GM12892 (cell line): ENCODE measurements at regions not wholly inside any gene's neighbourhood (a gene's known extent, or its start where the extent isn't known, plus 50 kb on each side); places are given as distances from the start of the nearest gene placed in this dataset.

Experiments used
- DNase-seq: peaks from one replicate; pipeline ENCODE4 v3.0.0; 2011; ENCODE audit not compliant: insufficient read length
- FAIRE-seq: peaks from 2 replicates; lab custom pipeline; 2011; peaks lifted over from hg19 to GRCh38; lab: Jason Lieb, UNC
- POLR2A ChIP-seq: IDR thresholded peaks from 2 replicates; pipeline ENCODE4 v1.6.1; 2011; ENCODE audit warnings: low read depth, low read length, control low read depth
- POLR2AphosphoS5 ChIP-seq: IDR thresholded peaks from 2 replicates; pipeline ENCODE4 v1.6.1; 2011; ENCODE audit warnings: low read depth, low read length, control low read depth
- TAF1 ChIP-seq: IDR thresholded peaks from 2 replicates; pipeline ENCODE4 v1.6.1; 2011; ENCODE audit warnings: low read depth, mild to moderate bottlenecking, control low read depth, low read length, borderline replicate concordance

- no peak for DNase-seq
- FAIRE-seq: no peak
- TF ChIP-seq POLR2A (no peak), TAF1 (no peak), POLR2AphosphoS5 (no peak)
These were observed 91.9 kb upstream of the SOX6 start for GRCh38 chr11:16448123-16448717.

DNA sequence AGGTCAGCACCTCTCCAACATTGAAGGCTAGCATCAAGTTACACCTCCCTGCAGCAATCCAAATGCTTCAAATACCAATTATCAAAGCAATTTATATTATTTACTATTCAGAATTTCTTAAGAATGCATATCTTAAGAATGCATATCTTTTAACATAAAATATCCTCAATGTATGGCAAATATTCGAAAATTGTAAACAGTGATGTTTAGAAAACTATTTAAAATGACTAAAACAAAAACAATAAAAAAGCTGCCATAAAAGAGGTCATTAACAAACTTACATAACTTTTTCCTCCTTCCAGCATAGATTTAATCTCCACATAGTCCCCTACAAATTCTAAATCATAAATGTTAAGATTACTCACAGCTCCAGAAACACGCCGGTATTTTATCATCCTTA is 85.1 kb upstream of the SOX6 start:
- TF ChIP-seq POLR2A (no peak), POLR2AphosphoS5 (no peak)
- FAIRE-seq (no peak), DNase-seq (no peak)

GRCh38 chr11:16440136-16440535 is 83.8 kb upstream of the SOX6 start:
- FAIRE-seq: no peak
- TF ChIP-seq POLR2AphosphoS5 (no peak), POLR2A (no peak)

DNA sequence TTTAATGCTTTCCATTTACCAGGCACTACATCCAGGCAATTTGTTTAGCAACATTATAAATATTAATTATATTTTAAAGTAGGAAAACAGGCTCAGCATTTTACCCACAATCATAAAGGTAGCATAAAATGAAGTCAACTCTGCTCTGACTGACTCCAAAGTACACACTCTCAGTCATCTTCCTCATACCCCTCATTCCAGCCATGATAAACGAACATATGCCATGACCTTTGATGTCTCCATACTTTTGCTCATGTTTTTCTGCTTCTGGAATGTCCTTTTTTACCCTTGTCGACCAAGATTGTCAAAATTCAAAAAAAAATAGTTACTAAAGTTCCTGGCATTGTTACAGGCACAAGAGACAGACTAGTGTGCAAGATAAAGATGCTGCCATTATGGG is 77.7 kb upstream of the SOX6 start:
- TF ChIP-seq POLR2A (no peak), POLR2AphosphoS5 (no peak), TAF1 (no peak)
- FAIRE-seq (no peak), DNase-seq (no peak)

More at GRCh38 chr11:16440136-16440535, 83.8 kb upstream of the SOX6 start:
- DNase-seq: no peak

GRCh38 chr11:16430674-16431073 is 74.3 kb upstream of the SOX6 start:
- DNase-seq: no peak
- no peak for TF ChIP-seq POLR2A
- TF ChIP-seq POLR2AphosphoS5: no peak
- no peak for TF ChIP-seq TAF1
- FAIRE-seq: no peak

DNA sequence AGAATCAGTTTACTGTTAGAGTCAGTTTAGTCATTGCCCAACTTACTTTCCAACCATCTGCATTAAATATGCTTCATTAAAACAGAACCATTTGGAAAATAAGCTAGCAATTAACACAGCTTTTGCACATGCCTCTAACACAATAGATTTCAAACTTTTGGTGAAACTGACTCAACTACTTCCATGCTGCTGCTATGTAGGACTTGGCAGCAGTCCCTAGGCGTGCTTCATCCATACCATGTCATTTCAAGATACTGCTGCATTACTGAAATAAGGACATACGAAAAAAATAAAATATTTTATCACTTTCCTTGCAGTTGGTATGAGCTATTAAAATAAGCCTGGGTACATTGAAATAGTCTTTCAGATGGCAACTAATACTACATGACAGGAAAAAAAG is 65.5 kb upstream of the SOX6 start:
- DNase-seq (no peak), FAIRE-seq (no peak)
- TF ChIP-seq POLR2A (no peak), POLR2AphosphoS5 (no peak), TAF1 (no peak)

GRCh38 chr11:16418428-16419097 is 62.2 kb upstream of the SOX6 start:
- FAIRE-seq (no peak), DNase-seq (no peak)
- TF ChIP-seq POLR2A (no peak), POLR2AphosphoS5 (no peak), TAF1 (no peak)

DNA sequence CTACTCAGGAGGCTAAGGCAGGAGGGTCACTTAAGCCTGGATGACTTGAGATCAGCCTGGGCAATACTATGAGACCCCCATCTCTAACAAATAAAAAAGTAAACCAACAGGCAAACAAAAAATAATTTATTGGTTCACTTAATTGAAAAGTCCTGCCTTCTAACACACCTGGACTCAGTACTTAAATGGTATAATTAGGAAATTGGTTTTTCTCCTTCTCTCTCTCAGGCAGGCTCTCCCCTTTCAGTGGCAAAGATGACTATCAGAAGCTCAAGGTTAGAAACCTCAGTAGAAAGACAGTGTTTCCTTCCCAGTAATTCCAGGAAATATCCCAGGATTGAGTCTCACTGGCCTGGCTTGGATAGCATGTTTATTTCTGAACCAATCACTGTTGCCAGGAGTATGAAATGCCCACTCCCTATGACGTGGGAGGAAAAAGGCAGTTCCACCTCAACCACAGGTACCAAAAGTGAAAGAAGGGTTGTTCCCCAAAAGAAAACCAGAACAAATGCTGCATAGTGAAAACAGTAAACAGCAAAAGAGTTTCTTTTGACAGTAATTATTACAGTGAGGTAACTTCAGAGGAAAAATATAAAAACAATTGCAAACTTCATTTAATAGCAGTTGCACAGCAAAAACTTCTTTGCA is 56.3 kb upstream of the SOX6 start:
- FAIRE-seq (peak; percentile 70), DNase-seq (no peak)
- no peak for TF ChIP-seq POLR2A
- TF ChIP-seq POLR2AphosphoS5: no peak

- FAIRE-seq (no peak), DNase-seq (no peak)
- no peak for TF ChIP-seq POLR2AphosphoS5
- TF ChIP-seq POLR2A: no peak
- TF ChIP-seq TAF1: no peak
These were observed 54.1 kb upstream of the SOX6 start for GRCh38 chr11:16410479-16410878.

GRCh38 chr11:16408619-16409018 is 52.3 kb upstream of the SOX6 start:
- FAIRE-seq (no peak), DNase-seq (no peak)
- TF ChIP-seq POLR2A (no peak), TAF1 (no peak), POLR2AphosphoS5 (no peak)

DNA sequence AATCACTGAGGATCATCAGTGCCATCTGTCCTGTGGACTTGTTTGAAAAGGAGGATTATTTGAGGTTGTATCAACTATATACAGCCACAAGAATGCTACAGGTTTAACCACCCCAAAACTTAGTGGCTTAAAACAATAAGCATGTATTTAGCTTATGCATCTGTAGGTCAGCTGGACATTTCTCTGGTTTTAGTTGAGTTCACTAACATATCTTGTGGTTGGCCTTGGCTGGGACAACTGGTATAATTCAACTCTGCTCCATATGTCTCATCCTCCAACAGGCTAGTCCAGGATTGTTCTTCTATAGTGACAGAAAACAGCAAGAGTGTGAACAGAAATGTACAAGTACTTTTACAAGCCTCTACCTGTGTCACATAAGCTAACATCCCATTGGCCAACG is 49.9 kb upstream of the SOX6 start:
- no peak for DNase-seq
- no peak for FAIRE-seq
- TF ChIP-seq POLR2A (no peak), POLR2AphosphoS5 (no peak), TAF1 (no peak)
